Smooth muscle cell (in vitro differentiated cells): ENCODE measurements at regions not wholly inside any gene's neighbourhood (a gene's known extent, or its start where the extent isn't known, plus 50 kb on each side); places are given as distances from the start of the nearest gene placed in this dataset.

ENCODE experiments used
- DNase-seq: peaks from one replicate; lab custom pipeline; 2025; ENCODE audit not compliant: unreplicated experiment; lab: John Stamatoyannopoulos, UW
- H2AFZ ChIP-seq: fragments of 200-600 bp; sonication (generic); 2 replicates; pipeline ENCODE4 v1.6.0; 2016; ENCODE audit warnings: antibody characterized with exemption, low read depth, mild to moderate bottlenecking
- H3F3A ChIP-seq: fragments of 200-600 bp; sonication (generic); 2 replicates; pipeline ENCODE4 v1.6.0; 2017; ENCODE audit warnings: antibody characterized with exemption, low read depth
- H3K27ac ChIP-seq: fragments of 200-600 bp; sonication (generic); 2 replicates; pipeline ENCODE4 v1.5.1; 2016; ENCODE audit warnings: low read depth, mild to moderate bottlenecking
- H3K27me3 ChIP-seq: fragments of 200-600 bp; sonication (generic); 2 replicates; pipeline ENCODE4 v1.6.1; 2016; ENCODE audit warnings: low read depth, mild to moderate bottlenecking
- H3K36me3 ChIP-seq: fragments of 200-600 bp; sonication (generic); 2 replicates; pipeline ENCODE4 v1.5.1; 2016; ENCODE audit warnings: low read depth
- H3K4me1 ChIP-seq: fragments of 200-600 bp; sonication (generic); 2 replicates; pipeline ENCODE4 v1.5.1; 2016; ENCODE audit warnings: low read depth
- H3K4me2 ChIP-seq: fragments of 200-600 bp; sonication (generic); 2 replicates; pipeline ENCODE4 v1.6.0; 2016; ENCODE audit warnings: mild to moderate bottlenecking
- H3K4me3 ChIP-seq: fragments of 200-600 bp; sonication (generic); 2 replicates; pipeline ENCODE4 v1.5.1; 2016; ENCODE audit warnings: mild to moderate bottlenecking
- H3K79me2 ChIP-seq: fragments of 200-600 bp; sonication (generic); 2 replicates; pipeline ENCODE4 v1.6.0; 2016; ENCODE audit warnings: low read depth, mild to moderate bottlenecking
- H3K9ac ChIP-seq: fragments of 200-600 bp; sonication (generic); 2 replicates; pipeline ENCODE4 v1.6.0; 2016; ENCODE audit warnings: low read depth
- H3K9me3 ChIP-seq: fragments of 200-600 bp; sonication (generic); replicated peaks from 2 replicates; pipeline ENCODE4 v1.5.1; 2016; ENCODE audit warnings: low read depth
- H4K20me1 ChIP-seq: fragments of 200-600 bp; sonication (generic); 2 replicates; pipeline ENCODE4 v1.6.0; 2016; ENCODE audit warnings: low read depth
- CTCF ChIP-seq: fragments of 200-600 bp; sonication (generic); IDR thresholded peaks from 2 replicates; pipeline ENCODE4 v1.5.1; 2017; ENCODE audit warnings: borderline replicate concordance, mild to moderate bottlenecking, antibody characterized with exemption; ENCODE audit not compliant: insufficient read depth, poor library complexity, severe bottlenecking
- WGBS: methylation state at CpG from one replicate; pipeline ENCODE4 v1.1.7; 2016; ENCODE audit warnings: low lambda C conversion rate; 5-methylcytosine and 5-hydroxymethylcytosine counted together

GRCh38 chr5:6048746-6049145 is 329.6 kb downstream of the MED10 start:
- Histone ChIP-seq H3K4me3 (no peak overlapping the region), H3K9me3 (no peaks in the 10 kb centered on the region), H3K27ac (no peak overlapping the region), H4K20me1 (no peaks in the 10 kb centered on the region), H3K4me2 (no peak overlapping the region), H3K36me3 (no peaks in the 10 kb centered on the region), H2AFZ (no peak overlapping the region), H3K4me1 (no peaks in the 10 kb centered on the region), H3K9ac (no peak overlapping the region), H3F3A (no peaks in the 10 kb centered on the region), H3K79me2 (no peaks in the 10 kb centered on the region), H3K27me3 (no peaks in the 10 kb centered on the region)
- no peak for DNase-seq
- TF ChIP-seq CTCF = no peak
- WGBS = 86% methylated on average over 2 of the region's 2 CpGs

- no peak overlapping the region for H3K9ac ChIP-seq
- H3K4me3 ChIP-seq = no peak overlapping the region
- H3K4me1 ChIP-seq = no peaks in the 10 kb centered on the region
- H4K20me1 ChIP-seq = no peaks in the 10 kb centered on the region
- no peaks in the 10 kb centered on the region for H3F3A ChIP-seq
- H3K79me2 ChIP-seq = no peaks in the 10 kb centered on the region
- no peak for DNase-seq
- no peaks in the 10 kb centered on the region for H3K27me3 ChIP-seq
- no peak overlapping the region for H3K27ac ChIP-seq
- no peaks in the 10 kb centered on the region for H3K9me3 ChIP-seq
- no peak overlapping the region for H2AFZ ChIP-seq
- no peak overlapping the region for H3K4me2 ChIP-seq
- TF ChIP-seq CTCF = no peak
- no peaks in the 10 kb centered on the region for H3K36me3 ChIP-seq
- 85% methylated on average over 16 of the region's 16 CpGs for WGBS
These were observed 331.9 kb downstream of the MED10 start for GRCh38 chr5:6046296-6046967.

GRCh38 chr5:6043491-6044310 is 334.6 kb downstream of the MED10 start:
- H3K27me3 ChIP-seq = peaks cover 4% of the 10 kb centered on the region
- H3K9me3 ChIP-seq = no peaks in the 10 kb centered on the region
- no peaks in the 10 kb centered on the region for H3K36me3 ChIP-seq
- no peak overlapping the region for H3K4me3 ChIP-seq
- WGBS = 87% methylated on average over 13 of the region's 13 CpGs
- H3K4me2 ChIP-seq = no peak overlapping the region
- DNase-seq = no peak
- no peaks in the 10 kb centered on the region for H3K4me1 ChIP-seq
- H3K9ac ChIP-seq = no peak overlapping the region
- no peaks in the 10 kb centered on the region for H3F3A ChIP-seq
- no peaks in the 10 kb centered on the region for H3K79me2 ChIP-seq
- no peak overlapping the region for H3K27ac ChIP-seq
- no peak overlapping the region for H2AFZ ChIP-seq
- no peaks in the 10 kb centered on the region for H4K20me1 ChIP-seq
- no peak for TF ChIP-seq CTCF
